ENCODE measurements at regions not wholly inside any gene's neighbourhood (a gene's known extent, or its start where the extent isn't known, plus 50 kb on each side); places are given as distances from the start of the nearest gene placed in this dataset.
A peak's percentile ranks its signal among the peaks of the same experiment; 100 is the strongest.

DNA sequence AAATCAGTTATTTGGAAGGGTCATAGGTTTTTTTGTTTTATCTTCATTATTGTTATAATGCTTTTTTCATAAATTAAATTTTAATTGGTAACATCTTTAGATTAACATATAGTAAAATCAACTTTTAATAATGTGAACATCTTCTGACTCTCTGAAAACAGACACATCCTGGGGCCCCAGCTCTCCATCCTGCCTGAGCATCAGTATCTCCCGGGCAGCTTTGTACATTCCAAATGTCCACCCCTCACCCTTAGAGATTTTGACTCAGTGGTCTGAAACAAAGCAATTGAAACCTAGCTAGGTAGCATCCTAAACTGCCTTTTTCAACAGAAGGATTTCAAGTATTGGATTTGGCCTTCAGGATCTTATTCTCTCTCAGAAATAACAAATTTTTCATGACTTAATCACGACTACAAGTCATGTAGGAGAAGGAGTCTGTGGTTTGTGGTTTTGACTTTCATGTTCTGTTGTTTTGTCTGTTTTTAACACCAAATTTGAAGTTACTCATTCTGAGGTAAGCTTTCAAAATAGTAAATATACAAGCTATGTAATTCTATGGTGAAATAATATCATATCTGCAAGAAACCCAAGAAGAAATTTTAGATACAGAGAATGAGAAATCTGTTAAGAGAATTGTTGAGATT is 147.3 kb upstream of the UBE2E2 start:
- Mint-ChIP-seq H3K4me3 (no peak overlapping the region), H3K36me3 (ENCODE audit: low read depth) (no peaks in the 10 kb centered on the region), H3K9me3 (peaks cover 5% of the 10 kb centered on the region), H3K27ac (peak overlapping the region; percentile 34), H3K4me1 (peaks cover 12% of the 10 kb centered on the region), H3K27me3 (peaks cover 1% of the 10 kb centered on the region)
- CTCF ChIA-PET: no interaction called here
- no peak for DNase-seq
- POLR2A ChIA-PET: interaction anchor here (0.7 kb wide), 1 partner anchor 1433 kb away, joined by 4 read pairs; no protein-coding TSS in a partner anchor

DNA sequence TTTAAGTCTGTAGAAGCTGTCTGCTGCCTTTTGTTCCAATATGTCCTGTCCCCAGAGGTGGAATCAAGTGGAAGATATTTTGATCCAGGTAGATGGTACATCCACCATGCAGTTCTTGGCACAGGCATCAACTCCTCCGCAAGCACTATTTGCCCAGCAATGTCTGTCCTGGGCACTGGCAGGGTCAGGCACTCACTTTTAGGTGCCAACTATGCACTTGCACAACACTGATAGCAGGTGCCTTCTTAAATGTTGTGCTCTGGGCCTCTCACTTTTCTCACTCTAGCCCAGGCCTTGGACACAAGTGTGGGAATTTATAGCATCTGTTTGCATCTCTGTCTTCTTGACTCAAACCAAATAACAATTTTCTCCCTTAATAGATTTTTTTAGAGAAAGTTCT is 140.5 kb upstream of the UBE2E2 start:
- H3K9me3 Mint-ChIP-seq: peaks cover 5% of the 10 kb centered on the region
- H3K36me3 Mint-ChIP-seq (ENCODE audit: low read depth): no peaks in the 10 kb centered on the region
- ChIA-PET CTCF (no interaction called here), POLR2A (no interaction called here)
- no peak overlapping the region for H3K27ac Mint-ChIP-seq
- no peak for DNase-seq
- H3K4me3 Mint-ChIP-seq: no peak overlapping the region
- no peaks in the 10 kb centered on the region for H3K4me1 Mint-ChIP-seq
- peaks cover 1% of the 10 kb centered on the region for H3K27me3 Mint-ChIP-seq

DNA sequence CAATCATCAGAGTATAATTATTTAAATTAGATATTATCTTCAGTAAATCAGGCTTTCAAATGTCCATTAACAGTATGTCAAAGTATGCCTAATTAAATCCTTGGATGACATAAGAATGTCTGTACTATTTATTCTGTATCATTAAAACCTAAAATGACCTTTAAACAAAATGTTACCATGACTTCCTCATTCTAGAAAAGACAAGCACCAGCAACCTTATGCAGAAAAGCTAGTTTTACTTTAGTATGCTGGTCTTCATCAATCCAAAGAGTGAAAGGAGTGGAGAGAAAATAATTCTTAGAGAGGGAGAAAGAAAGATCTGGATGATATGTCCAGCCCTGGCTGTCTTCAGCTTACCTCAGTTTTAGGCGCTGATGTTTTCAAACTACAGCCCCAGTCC is 140.1 kb upstream of the UBE2E2 start:
- Mint-ChIP-seq H3K4me1 (no peaks in the 10 kb centered on the region), H3K9me3 (peaks cover 5% of the 10 kb centered on the region)
- POLR2A ChIA-PET: no interaction called here

DNA sequence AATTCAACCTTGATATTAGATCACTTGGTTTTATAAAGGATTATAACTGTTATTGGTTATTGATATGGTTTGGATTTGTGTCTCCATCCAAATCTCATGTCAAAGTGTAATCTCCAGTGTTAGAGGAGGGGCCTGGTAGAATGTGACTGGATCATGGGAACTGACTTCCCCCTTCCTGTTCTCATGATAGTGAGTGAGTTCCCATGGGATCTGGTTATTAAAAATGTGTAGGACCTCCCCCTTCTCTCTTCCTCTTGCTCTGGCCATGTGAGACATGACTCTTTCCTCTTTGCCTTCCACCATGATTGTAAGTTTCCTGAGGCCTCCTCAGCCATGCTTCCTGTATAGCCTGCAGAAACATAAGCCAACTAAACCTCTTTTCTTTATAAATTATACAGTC is 136.0 kb upstream of the UBE2E2 start:
- H3K27ac Mint-ChIP-seq: no peak overlapping the region
- CTCF ChIA-PET: no interaction called here

More for the DNA sequence above, 140.1 kb upstream of the UBE2E2 start:
- Mint-ChIP-seq H3K36me3 (ENCODE audit: low read depth) (no peaks in the 10 kb centered on the region), H3K27ac (no peak overlapping the region), H3K4me3 (no peak overlapping the region), H3K27me3 (peaks cover 1% of the 10 kb centered on the region)
- CTCF ChIA-PET: no interaction called here
- DNase-seq: no peak

DNA sequence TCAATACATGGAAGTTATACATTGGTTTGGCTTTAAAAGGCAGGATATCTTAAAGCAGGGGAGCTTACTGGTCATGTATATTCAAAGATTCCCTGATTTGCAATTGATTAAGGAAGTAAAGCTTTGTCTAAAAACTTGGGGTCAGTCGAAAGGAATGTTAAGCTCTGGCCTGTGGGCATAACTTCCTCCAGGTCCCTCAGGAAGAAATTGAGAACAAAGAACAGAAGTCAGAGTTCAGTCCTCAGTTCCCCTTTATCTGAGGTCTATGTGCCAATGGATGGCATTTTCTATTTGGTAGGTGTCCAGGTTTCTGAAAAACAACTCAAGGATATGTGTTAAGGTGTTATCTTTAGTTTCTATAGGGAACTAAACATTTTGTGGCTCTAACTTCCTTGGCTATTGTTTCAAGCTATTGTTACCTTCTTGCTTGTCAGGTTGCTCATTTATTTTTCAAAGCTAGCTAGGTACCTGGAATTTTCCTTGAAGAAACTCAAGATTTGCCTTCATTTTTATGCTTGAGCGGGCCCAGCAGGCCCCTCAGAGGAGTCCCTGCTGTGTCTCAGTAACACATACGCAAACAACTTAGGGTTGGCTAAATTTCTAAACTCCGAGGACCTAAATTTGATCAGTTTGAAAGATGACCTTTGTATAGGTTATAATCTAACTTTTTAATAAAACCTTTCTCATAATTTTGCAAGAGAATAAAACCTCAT is 135.0 kb upstream of the UBE2E2 start:
- no peak overlapping the region for H3K4me3 Mint-ChIP-seq
- H3K36me3 Mint-ChIP-seq (ENCODE audit: low read depth): no peaks in the 10 kb centered on the region

More for the DNA sequence above, 136.0 kb upstream of the UBE2E2 start:
- Mint-ChIP-seq H3K36me3 (ENCODE audit: low read depth) (no peaks in the 10 kb centered on the region), H3K9me3 (no peaks in the 10 kb centered on the region), H3K4me3 (no peak overlapping the region), H3K4me1 (no peaks in the 10 kb centered on the region), H3K27me3 (no peaks in the 10 kb centered on the region)
- POLR2A ChIA-PET: no interaction called here
- no peak for DNase-seq

DNA sequence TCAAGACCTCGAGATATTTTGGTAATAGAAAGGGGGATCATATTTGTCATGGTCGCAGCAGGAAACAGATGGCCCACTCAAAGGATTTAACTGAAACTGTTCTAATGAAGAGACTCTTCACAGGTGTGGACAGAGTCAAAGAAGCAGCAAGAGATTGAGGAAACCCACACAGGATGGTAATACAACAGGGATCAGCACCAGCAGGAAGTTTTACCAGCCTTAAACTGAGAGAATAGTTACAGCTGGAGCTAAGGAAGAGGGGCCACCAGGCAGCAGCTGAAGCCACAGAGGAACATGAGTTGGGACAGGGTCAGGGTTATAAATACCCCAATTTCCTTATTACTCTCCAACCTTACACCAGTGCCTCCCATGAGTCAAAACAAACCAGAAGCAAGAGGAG is 131.8 kb upstream of the UBE2E2 start:
- Mint-ChIP-seq H3K27ac (no peak overlapping the region), H3K27me3 (no peaks in the 10 kb centered on the region), H3K9me3 (no peaks in the 10 kb centered on the region), H3K4me1 (no peaks in the 10 kb centered on the region), H3K4me3 (no peak overlapping the region), H3K36me3 (ENCODE audit: low read depth) (no peaks in the 10 kb centered on the region)
- ChIA-PET CTCF (no interaction called here), POLR2A (no interaction called here)
- DNase-seq: no peak

More for the DNA sequence above, 135.0 kb upstream of the UBE2E2 start:
- Mint-ChIP-seq H3K27ac (no peak overlapping the region), H3K9me3 (no peaks in the 10 kb centered on the region), H3K27me3 (no peaks in the 10 kb centered on the region), H3K4me1 (no peaks in the 10 kb centered on the region)
- CTCF ChIA-PET: no interaction called here
- no peak for DNase-seq
- POLR2A ChIA-PET: no interaction called here

DNA sequence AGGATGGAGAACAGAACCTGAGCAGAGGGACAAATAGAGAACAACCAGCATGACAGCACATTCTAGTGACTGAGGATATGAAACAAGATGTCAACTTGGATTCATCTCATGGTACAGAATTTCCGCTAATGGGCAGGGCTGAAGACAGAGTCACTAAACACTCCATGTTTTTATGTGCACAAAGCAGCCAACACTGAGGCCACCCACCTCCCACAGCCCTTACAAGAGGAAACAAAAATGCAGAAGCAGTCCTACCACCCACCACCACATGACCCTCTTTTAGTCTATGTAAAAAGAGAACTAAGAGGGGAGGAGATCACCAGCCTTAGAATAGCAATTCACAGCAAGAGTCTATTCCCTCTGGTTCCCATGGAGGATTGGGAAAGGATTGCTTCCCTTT is 131.4 kb upstream of the UBE2E2 start:
- Mint-ChIP-seq H3K27me3 (no peaks in the 10 kb centered on the region), H3K9me3 (no peaks in the 10 kb centered on the region), H3K36me3 (ENCODE audit: low read depth) (no peaks in the 10 kb centered on the region), H3K27ac (no peak overlapping the region), H3K4me1 (no peaks in the 10 kb centered on the region), H3K4me3 (no peak overlapping the region)
- POLR2A ChIA-PET: no interaction called here
- CTCF ChIA-PET: no interaction called here
- no peak for DNase-seq

DNA sequence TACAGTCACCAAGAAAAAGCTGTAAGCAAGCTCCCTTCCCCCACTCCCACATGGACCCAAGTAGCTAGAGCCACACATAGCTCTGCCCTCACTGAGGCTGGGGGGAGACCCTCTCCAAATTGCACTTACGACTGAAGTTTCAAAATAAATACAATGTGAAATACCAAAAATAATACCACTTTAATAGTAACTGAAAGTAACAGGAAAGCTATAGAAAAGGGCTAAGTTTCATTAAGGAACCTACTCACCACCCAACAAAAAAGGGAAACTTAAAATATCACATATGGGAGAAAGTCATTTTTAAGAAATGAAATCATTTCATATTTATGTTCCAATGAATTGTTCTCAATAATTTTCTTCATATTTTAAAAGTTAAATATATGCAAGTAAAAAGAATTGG is 130.4 kb upstream of the UBE2E2 start:
- Mint-ChIP-seq H3K27ac (no peak overlapping the region), H3K4me3 (no peak overlapping the region), H3K36me3 (ENCODE audit: low read depth) (no peaks in the 10 kb centered on the region), H3K4me1 (no peaks in the 10 kb centered on the region), H3K27me3 (no peaks in the 10 kb centered on the region), H3K9me3 (no peaks in the 10 kb centered on the region)
- CTCF ChIA-PET: interaction anchor here (0.6 kb wide), 1 partner anchor 542 kb away, joined by 4 read pairs; no protein-coding TSS in a partner anchor
- POLR2A ChIA-PET: no interaction called here
- DNase-seq: no peak

DNA sequence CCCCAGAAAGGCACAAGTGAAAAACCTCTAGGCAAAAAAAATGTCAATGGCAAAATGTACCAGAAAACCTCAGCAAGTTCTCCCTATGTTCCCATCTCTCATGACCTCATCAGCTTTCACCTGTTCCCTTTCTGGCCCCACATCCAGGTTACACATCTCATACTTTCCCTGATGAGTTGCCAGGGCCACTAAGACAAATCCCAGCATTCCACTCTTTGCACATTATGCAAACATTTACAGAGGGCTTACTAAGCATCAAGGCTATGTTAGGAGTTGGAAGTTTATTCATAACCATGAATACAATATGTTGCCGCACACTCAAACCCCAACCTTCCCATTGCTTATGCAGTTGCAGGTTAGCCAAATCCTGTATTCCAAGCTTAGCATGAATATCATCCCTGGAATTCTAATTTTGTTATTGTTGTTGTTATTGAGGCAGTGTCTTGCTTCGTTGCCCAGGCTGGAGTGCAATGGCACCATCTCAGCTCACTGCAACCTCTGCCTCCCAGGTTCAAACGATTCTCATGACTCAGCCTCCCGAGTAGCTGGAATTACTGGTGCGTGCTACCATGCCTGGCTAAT is 129.3 kb upstream of the UBE2E2 start:
- H3K36me3 Mint-ChIP-seq (ENCODE audit: low read depth): no peaks in the 10 kb centered on the region
- H3K4me1 Mint-ChIP-seq: no peaks in the 10 kb centered on the region
- no peaks in the 10 kb centered on the region for H3K9me3 Mint-ChIP-seq
- DNase-seq: no peak
- no peaks in the 10 kb centered on the region for H3K27me3 Mint-ChIP-seq
- H3K27ac Mint-ChIP-seq: no peak overlapping the region
- CTCF ChIA-PET: no interaction called here
- H3K4me3 Mint-ChIP-seq: no peak overlapping the region
- POLR2A ChIA-PET: no interaction called here

DNA sequence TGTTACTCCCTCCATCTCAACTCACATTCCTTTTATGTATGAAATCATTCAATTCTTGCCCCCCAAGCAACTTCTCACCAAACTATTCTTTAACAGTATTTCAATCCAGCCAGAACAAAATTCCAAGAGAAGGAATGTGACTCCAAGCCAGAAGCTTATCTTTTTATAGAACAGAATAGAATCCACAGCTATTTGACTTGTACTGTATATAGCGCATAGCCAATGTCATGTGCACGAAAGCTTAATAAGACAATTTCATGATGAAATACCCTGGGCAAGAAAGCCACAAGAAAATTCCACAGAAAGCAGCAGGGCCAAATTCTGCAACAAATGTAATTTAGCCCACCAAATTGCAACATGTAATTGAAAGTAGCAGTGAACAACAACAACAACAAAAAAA is 127.6 kb upstream of the UBE2E2 start:
- Mint-ChIP-seq H3K4me3 (no peak overlapping the region), H3K4me1 (peaks cover 5% of the 10 kb centered on the region), H3K36me3 (ENCODE audit: low read depth) (no peaks in the 10 kb centered on the region), H3K27ac (no peak overlapping the region), H3K9me3 (no peaks in the 10 kb centered on the region), H3K27me3 (no peaks in the 10 kb centered on the region)
- no peak for DNase-seq
- ChIA-PET POLR2A (no interaction called here), CTCF (no interaction called here)

DNA sequence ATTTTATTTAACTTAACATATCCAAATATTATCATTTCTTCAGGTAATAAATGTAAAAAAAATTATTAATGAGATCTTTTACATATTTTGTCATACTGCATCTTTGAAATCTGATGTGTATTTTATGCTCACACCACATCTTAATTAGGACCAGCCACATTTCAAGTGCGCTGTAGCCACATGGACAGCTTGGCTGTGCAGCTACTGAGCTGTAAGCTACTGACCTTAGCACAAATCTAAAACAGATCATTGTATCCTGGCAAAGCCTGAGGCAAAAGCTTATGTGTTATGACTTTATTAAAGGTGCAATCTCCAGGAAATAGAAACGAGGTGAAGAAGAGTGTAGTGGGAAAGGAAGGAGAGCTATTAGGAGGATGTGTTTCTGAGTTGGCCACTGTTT is 126.7 kb upstream of the UBE2E2 start:
- Mint-ChIP-seq H3K9me3 (no peaks in the 10 kb centered on the region), H3K4me3 (no peak overlapping the region), H3K36me3 (ENCODE audit: low read depth) (no peaks in the 10 kb centered on the region), H3K27me3 (no peaks in the 10 kb centered on the region), H3K4me1 (peaks cover 5% of the 10 kb centered on the region), H3K27ac (no peak overlapping the region)
- ChIA-PET CTCF (no interaction called here), POLR2A (no interaction called here)
- DNase-seq: no peak

DNA sequence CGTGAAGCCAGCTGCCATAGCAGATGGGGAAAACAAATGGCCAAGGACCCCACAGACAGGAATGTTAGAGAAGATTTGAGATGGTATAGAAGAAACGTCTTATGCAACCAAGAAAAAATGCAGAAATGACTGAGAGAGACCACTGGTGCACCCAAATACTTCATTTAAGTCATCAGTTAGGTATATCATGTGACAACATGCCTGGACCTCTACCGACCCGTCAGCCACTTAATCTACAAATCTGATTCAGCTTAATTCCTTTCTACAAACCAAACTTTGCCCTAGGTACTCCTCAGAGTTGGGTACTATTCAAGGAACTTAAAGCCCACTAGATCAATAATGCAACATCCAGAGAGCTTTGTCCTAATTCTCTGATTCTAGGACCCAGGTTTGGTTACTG is 126.0 kb upstream of the UBE2E2 start:
- H3K27ac Mint-ChIP-seq: no peak overlapping the region
- no peaks in the 10 kb centered on the region for H3K27me3 Mint-ChIP-seq
- ChIA-PET CTCF (no interaction called here), POLR2A (no interaction called here)
- no peaks in the 10 kb centered on the region for H3K9me3 Mint-ChIP-seq
- H3K36me3 Mint-ChIP-seq (ENCODE audit: low read depth): no peaks in the 10 kb centered on the region
- H3K4me3 Mint-ChIP-seq: no peak overlapping the region
- no peak for DNase-seq
- peaks cover 5% of the 10 kb centered on the region for H3K4me1 Mint-ChIP-seq

DNA sequence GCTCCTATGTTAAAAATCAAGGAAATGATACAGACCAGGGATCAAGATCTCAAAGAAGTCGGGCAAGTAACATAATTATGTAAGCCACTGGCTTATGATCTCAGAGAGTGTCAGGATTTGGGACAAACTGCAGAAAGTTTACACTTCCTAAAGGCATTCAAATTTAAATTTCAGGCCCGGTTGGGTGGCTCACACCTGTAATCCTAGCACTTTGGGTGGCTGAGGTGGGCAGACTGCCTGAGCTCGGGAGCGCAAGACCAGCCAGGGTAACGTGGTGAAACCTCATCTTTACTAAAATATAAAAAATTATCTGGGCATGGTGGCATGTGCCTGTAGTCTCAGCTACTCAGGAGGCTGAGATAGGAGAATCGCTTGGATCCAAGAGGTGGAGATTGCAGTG is 124.4 kb upstream of the UBE2E2 start:
- no peaks in the 10 kb centered on the region for H3K27me3 Mint-ChIP-seq
- CTCF ChIA-PET: interaction anchor here (0.6 kb wide), 1 partner anchor 1407 kb away, joined by 3 read pairs; no protein-coding TSS in a partner anchor
- no peak overlapping the region for H3K27ac Mint-ChIP-seq
- H3K4me3 Mint-ChIP-seq: no peak overlapping the region
- no peaks in the 10 kb centered on the region for H3K9me3 Mint-ChIP-seq
- H3K4me1 Mint-ChIP-seq: peaks cover 5% of the 10 kb centered on the region
- POLR2A ChIA-PET: no interaction called here
- no peaks in the 10 kb centered on the region for H3K36me3 Mint-ChIP-seq (ENCODE audit: low read depth)
- no peak for DNase-seq

All from activated CD4-positive, alpha-beta T cell treated with anti-CD3 and anti-CD28 coated beads, Interleukin-2, amount 10 ng/mL, durations not matched to agents 7 days and 5 days (primary cell).